A673 (cell line): ENCODE measurements at regions not wholly inside any gene's neighbourhood (a gene's known extent, or its start where the extent isn't known, plus 50 kb on each side); places are given as distances from the start of the nearest gene placed in this dataset.

Experiments used
- BruUV-seq: library from RNA; stranded (reverse); fragments of 400-500 nt; replicated peaks from 2 replicates; lab custom pipeline; 2021; lab: Mats Ljungman, UMichigan
- CTCF ChIA-PET: fragments of 300-600 bp; sonication (Branson Sonifier 250); formaldehyde crosslinking; loops from one replicate; lab custom pipeline; 2022; ENCODE audit warnings: antibody characterized with exemption; lab: Charles Lee
- POLR2A ChIA-PET: fragments of 300-600 bp; sonication (Branson Sonifier 250); formaldehyde crosslinking; loops from one replicate; lab custom pipeline; 2022; ENCODE audit warnings: antibody characterized with exemption; ENCODE audit not compliant: low non-redundant PET; lab: Charles Lee
- DNase-seq: peaks from one replicate; pipeline ENCODE4 v3.0.0-alpha.2; 2015; ENCODE audit warnings: low spot score
- H3K27ac ChIP-seq: fragments of 200-600 bp; sonication (generic); 2 replicates; pipeline ENCODE4 v1.5.1; 2016; ENCODE audit warnings: mixed run types, low read depth, mild to moderate bottlenecking, mixed read lengths, antibody characterized with exemption, low read length; ENCODE audit not compliant: poor library complexity, severe bottlenecking
- H3K27me3 ChIP-seq: fragments of 200-600 bp; sonication (generic); replicated peaks from 2 replicates; pipeline ENCODE4 v1.6.1; 2017; ENCODE audit warnings: mixed run types, low read depth, mild to moderate bottlenecking, mixed read lengths, antibody characterized with exemption, low read length; ENCODE audit not compliant: insufficient read depth, poor library complexity
- H3K36me3 ChIP-seq: fragments of 200-600 bp; sonication (generic); 2 replicates; pipeline ENCODE4 v1.6.1; 2016; ENCODE audit warnings: mixed run types, mild to moderate bottlenecking, mixed read lengths, antibody characterized with exemption, low read length; ENCODE audit not compliant: insufficient read depth, poor library complexity, severe bottlenecking
- H3K4me1 ChIP-seq: fragments of 200-600 bp; sonication (generic); 2 replicates; pipeline ENCODE4 v1.6.1; 2017; ENCODE audit warnings: mixed run types, mild to moderate bottlenecking, mixed read lengths, antibody characterized with exemption, low read length; ENCODE audit not compliant: insufficient read depth, poor library complexity, severe bottlenecking
- H3K4me3 ChIP-seq: fragments of 200-600 bp; sonication (generic); 2 replicates; pipeline ENCODE4 v1.5.1; 2016; ENCODE audit warnings: low read depth, mixed run types, mild to moderate bottlenecking, mixed read lengths, low read length; ENCODE audit not compliant: poor library complexity, severe bottlenecking
- H3K9me3 ChIP-seq: fragments of 200-600 bp; sonication (generic); 2 replicates; pipeline ENCODE4 v1.6.1; 2016; ENCODE audit warnings: mixed run types, low read depth, mild to moderate bottlenecking, mixed read lengths, antibody characterized with exemption, low read length; ENCODE audit not compliant: poor library complexity, severe bottlenecking
- CTCF ChIP-seq: fragments of 300-800, 200-600 bp; sonication (generic); conservative IDR thresholded peaks from 2 replicates; pipeline ENCODE4 v1.5.1; 2017; ENCODE audit warnings: low read depth, mild to moderate bottlenecking, antibody characterized with exemption, low read length, moderate library complexity, mixed read lengths
- EZH2 ChIP-seq: fragments of 200-600 bp; sonication (generic); IDR thresholded peaks from 2 replicates; pipeline ENCODE4 v1.6.1; 2017; ENCODE audit warnings: borderline replicate concordance, low read depth, mild to moderate bottlenecking, mixed read lengths, antibody characterized with exemption, low read length; ENCODE audit not compliant: poor library complexity, severe bottlenecking
- intact Hi-C: fragments of 100-400 bp; cut with micrococcal nuclease; formaldehyde crosslinking; loops from one replicate; pipeline ENCODE4 v1.10.0; 2022; ENCODE audit not compliant: unreplicated experiment

GRCh38 chr2:121858369-121858768, 102.9 kb downstream of the TSN start:
- CTCF ChIA-PET, result no interaction called here
- intact Hi-C loops, result no loop called here

GRCh38 chr2:121858847-121859246, 103.4 kb downstream of the TSN start:
- no peak for TF ChIP-seq CTCF
- no peak for TF ChIP-seq EZH2
- POLR2A ChIA-PET, result no interaction called here
- Histone ChIP-seq H3K27me3 (no peaks in the 10 kb centered on the region), H3K9me3 (no peaks in the 10 kb centered on the region), H3K27ac (no peak overlapping the region), H3K36me3 (no peaks in the 10 kb centered on the region), H3K4me3 (no peak overlapping the region), H3K4me1 (no peaks in the 10 kb centered on the region)
- intact Hi-C loops, result no loop called here
- CTCF ChIA-PET, result no interaction called here
- BruUV-seq, result no TSS peak
- DNase-seq, result no peak

More at GRCh38 chr2:121858369-121858768, 102.9 kb downstream of the TSN start:
- no peak for TF ChIP-seq EZH2
- no peak for TF ChIP-seq CTCF
- no peak for DNase-seq
- H3K36me3 ChIP-seq, result no peaks in the 10 kb centered on the region
- H3K27ac ChIP-seq, result no peak overlapping the region
- H3K4me3 ChIP-seq, result no peak overlapping the region
- BruUV-seq, result no TSS peak
- H3K27me3 ChIP-seq, result no peaks in the 10 kb centered on the region
- no peaks in the 10 kb centered on the region for H3K4me1 ChIP-seq
- POLR2A ChIA-PET, result no interaction called here
- H3K9me3 ChIP-seq, result no peaks in the 10 kb centered on the region

- TF ChIP-seq CTCF (no peak), EZH2 (no peak)
- Histone ChIP-seq H3K36me3 (no peaks in the 10 kb centered on the region), H3K27me3 (no peaks in the 10 kb centered on the region), H3K27ac (no peak overlapping the region), H3K4me1 (no peaks in the 10 kb centered on the region), H3K4me3 (no peak overlapping the region), H3K9me3 (no peaks in the 10 kb centered on the region)
- DNase-seq, result peak; percentile 4
- BruUV-seq, result no TSS peak
- POLR2A ChIA-PET, result no interaction called here
- intact Hi-C loops, result no loop called here
- CTCF ChIA-PET, result no interaction called here
Observed at GRCh38 chr2:121860033-121860757, 104.7 kb downstream of the TSN start.
